ENCODE measurements at regions not wholly inside any gene's neighbourhood (a gene's known extent, or its start where the extent isn't known, plus 50 kb on each side); places are given as distances from the start of the nearest gene placed in this dataset.

DNA sequence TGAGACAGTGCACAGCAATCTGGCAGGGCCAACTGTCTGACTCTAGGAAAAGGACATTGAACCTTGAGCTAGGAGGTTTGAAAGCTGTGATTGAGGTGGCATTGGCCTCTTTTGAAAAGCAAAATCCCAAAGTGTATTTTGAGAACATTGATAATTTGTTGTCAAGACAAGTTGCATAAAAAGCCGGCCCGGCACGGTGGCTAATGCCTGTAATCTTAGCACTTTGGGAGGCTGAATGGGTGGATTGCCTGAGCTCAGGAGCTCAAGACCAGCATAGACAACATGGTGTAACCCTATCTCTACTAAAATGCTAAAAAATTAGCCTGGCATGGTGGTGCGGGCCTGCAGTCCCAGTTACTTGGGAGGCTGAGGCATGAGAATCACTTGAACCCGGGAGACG is 331.6 kb downstream of the DUSP6 start:
- no peak for DNase-seq (ENCODE audit: low read depth in 2 of 2, low spot score in 1 of 2)

DNA sequence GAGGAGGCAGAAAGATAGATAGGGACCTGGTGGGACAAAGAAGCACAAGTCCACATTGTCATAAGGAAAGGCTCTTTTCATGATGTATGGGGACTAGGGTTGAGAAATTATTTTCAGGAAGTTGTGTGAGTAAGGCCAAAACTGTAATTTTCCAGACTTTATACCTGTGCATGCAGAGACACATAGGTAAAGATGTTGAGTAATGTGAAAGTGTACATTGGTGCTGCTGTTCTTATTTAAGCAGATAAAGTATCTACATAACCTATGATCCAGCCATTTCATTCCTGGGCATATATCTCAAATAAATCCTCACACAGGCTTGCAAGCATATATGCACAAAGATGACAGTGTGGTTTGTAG is 332.2 kb downstream of the DUSP6 start:
- no peak for DNase-seq (ENCODE audit: low read depth in 2 of 2, low spot score in 1 of 2)

GRCh38 chr12:89019439-89020120 is 332.7 kb downstream of the DUSP6 start:
- peak; percentile 45 to 47 for DNase-seq (ENCODE audit: low read depth in 2 of 2, low spot score in 1 of 2)

GRCh38 chr12:89016970-89017778 is 335.1 kb downstream of the DUSP6 start:
- no peak for DNase-seq (ENCODE audit: low read depth in 2 of 2, low spot score in 1 of 2)

DNA sequence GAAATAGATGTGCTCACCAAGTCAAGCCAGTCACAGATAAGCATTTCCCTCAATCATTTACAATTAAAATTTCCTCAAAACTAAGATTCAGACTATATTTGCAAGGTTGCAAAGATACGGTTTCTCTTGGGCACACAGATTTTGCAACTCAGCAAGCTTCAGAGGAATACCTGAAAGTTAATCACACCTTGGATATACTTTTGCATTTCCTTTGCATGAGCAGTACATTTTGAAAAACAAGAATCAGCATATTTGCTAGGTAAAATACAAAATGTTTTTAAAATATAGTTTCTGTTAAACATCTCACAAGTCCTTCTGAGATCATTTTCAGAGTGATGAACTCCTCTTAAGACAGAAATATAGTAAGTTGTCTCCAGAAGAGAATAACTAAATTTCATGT is 336.9 kb downstream of the DUSP6 start:
- DNase-seq (ENCODE audit: low read depth in 2 of 2, low spot score in 1 of 2): no peak

- DNase-seq (ENCODE audit: low read depth in 2 of 2, low spot score in 1 of 2): no peak
Measured at GRCh38 chr12:88998421-88998820, 353.9 kb downstream of the DUSP6 start.

- no peak for DNase-seq (ENCODE audit: low read depth in 2 of 2, low spot score in 1 of 2)
Measured at GRCh38 chr12:88996200-88996788, 356.0 kb downstream of the DUSP6 start.

- DNase-seq (ENCODE audit: low read depth in 2 of 2, low spot score in 1 of 2): no peak
Measured at GRCh38 chr12:88994971-88995370, 357.3 kb downstream of the DUSP6 start.

DNA sequence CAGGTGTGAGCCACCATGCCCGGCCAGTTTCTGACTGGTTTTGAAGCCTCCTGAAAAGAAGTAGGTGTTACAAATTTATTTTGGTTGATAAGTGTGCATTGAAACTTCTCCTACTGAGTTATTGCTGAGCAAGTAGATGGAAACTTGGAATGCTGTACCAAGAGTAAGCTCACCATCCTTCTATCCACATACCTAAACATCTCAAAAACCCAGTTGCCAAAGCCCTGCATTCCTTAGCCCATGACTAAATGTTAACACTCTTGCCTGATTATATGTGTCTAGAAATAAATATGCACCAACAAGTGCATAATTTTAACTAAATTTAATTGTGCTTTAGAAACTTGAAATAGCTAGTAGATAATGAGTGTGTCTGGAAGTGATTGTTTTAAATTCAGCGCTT is 357.8 kb downstream of the DUSP6 start:
- no peak for DNase-seq (ENCODE audit: low read depth in 2 of 2, low spot score in 1 of 2)

DNA sequence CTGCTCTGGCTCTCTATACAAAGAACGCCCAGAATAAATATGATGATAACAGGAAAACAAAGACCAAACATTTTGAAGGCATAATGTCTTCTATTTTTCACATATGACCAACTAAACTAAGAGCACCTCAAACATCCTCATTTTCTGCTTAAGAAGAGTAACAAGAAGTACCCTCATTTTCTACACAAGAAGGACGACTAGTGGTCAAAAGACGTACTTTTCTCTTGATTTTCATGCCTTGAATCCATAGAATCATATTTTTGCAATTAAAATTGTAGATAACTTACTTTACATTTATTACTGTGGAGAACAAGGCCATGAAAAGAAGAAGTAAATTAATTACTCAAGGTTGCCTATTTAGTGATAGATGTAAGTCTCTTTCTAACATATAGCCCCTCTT is 358.6 kb downstream of the DUSP6 start:
- DNase-seq (ENCODE audit: low read depth in 2 of 2, low spot score in 1 of 2): no peak

DNA sequence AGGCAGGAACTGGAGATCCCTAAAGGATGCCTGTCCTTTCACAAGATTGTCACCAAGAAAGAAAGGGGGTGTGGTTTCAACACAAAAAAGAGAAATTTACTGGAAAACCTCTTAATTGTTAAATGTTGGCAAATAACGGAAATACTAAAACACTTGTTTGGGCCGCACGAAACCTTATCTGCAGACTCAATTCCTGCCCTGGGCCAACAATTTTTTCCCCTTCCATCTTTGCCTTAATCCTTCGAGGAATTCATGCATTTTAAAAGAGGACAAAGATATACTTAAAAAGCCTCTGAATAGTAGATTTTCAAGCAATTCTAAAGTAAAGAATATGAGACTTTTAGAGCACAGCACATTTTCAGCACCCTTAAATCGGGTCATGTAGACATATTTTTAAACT is 366.2 kb downstream of the DUSP6 start:
- no peak for DNase-seq (ENCODE audit: low read depth in 2 of 2, low spot score in 1 of 2)

DNA sequence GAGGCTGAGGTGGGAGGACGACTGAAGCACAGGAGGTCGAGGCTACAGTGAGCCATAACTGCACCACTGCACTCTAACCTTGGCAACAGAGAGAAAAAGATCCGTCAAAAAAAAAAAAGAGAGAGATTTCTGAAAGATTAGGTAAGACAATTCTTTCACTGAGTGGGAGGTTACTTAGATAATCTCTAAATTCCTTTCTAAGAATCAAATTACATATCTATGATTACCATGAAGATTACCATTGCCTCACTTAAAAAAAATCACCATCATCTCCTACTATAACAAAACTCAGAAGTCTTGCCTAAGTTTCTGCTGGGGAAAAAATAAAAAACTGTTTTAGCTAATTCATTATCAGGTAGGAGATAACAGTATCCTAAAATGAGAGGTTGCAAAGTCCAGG is 366.7 kb downstream of the DUSP6 start:
- no peak for DNase-seq (ENCODE audit: low read depth in 2 of 2, low spot score in 1 of 2)

DNA sequence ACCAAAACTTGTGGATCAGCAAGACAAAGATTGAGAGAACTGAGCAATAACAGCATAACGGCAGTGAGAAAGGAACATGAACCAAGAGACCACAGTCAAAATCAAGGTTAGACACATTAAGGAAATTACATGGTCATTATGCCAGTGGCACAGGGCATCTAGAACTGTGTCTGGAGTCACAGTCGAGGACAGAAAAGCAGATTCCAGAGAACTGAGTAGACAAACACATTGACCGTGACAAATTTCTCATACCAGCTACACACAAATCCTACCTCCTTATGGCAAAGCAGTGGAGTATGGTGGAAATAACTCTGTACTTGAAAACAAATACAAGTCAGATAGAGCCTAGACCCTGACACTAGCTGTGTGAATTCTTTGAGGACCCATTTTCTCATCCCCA is 367.3 kb downstream of the DUSP6 start:
- no peak for DNase-seq (ENCODE audit: low read depth in 2 of 2, low spot score in 1 of 2)

- DNase-seq (ENCODE audit: low read depth in 2 of 2, low spot score in 1 of 2): no peak
Measured at GRCh38 chr12:88982694-88983093, 369.6 kb downstream of the DUSP6 start.

- DNase-seq (ENCODE audit: low read depth in 2 of 2, low spot score in 1 of 2): no peak
Measured at GRCh38 chr12:88977115-88977514, 375.2 kb downstream of the DUSP6 start.

- DNase-seq (ENCODE audit: low read depth in 2 of 2, low spot score in 1 of 2): no peak
Measured at GRCh38 chr12:88973998-88974397, 378.3 kb downstream of the DUSP6 start.

DNA sequence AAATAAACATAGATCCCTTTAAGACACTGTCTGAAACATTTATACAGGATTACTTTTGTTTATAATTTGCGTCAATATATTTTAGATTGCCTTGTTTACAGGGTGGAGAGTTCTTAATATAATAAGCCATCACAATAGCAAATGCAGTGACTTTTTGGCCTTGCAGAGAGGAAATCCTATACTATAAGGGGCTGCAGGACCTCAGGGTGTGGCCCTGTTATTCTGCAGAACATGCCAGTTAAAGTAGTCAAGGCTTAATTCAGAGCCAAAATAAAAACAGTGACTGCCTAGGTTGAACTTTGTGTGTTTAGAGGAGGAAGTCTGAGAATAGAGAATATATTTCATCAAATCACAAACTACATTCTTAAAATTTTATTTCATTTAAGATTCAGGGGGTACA is 381.6 kb downstream of the DUSP6 start:
- DNase-seq (ENCODE audit: low read depth in 2 of 2, low spot score in 1 of 2): no peak

DNA sequence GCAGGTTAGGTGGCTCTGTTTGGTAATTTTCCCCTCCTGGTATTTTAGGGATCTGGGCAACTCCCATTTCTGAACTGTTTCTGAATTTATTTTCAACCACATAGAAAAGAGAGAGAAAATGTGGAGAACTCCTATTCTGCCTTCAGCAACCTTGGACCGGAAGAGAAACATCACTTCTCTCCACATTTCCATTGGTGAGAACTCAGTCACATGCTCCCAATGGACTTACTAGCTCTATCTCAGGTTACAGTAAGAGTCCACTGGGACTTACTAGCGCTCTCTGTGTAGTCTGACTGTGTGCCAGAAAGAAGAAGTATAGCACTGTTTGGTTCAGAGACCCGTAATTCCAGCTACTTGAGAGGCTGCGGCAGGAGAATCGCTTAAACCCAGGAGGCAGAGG is 383.2 kb downstream of the DUSP6 start:
- no peak for DNase-seq (ENCODE audit: low read depth in 2 of 2, low spot score in 1 of 2)

DNA sequence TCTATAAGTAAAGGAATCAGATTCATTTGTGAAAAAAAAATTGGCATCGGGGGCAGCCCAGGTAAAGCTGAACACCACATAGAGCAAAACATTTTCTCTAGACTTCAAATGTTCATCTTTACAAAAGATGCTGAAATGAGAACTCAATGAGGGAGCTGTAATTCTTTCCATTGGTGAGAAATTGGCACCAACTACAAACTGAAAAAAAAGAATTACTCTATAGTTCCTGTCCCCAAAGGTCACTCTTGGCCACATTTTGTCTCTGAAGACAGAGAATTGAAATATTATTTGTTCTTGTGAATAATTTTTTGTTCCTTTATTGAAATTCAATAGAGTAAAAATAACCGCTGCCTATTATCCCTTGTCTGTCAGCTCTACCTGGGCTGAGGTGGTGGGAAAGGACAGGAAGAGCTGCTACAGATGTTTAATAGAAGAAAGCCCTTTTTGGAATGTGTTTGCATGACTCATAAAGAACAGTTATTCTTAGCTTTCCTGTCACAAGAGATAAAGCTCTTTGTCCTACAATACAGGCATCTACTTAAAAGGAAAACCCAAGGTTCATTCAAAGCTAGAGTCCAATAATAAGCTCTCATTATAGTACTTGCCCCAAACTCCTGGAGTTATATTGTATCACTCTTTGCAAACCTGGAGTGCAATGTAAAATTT is 380.1 kb upstream of the KITLG start:
- DNase-seq (ENCODE audit: low read depth in 2 of 2, low spot score in 1 of 2): no peak

GRCh38 chr12:88958946-88959345 is 378.7 kb upstream of the KITLG start:
- no peak for DNase-seq (ENCODE audit: low read depth in 2 of 2, low spot score in 1 of 2)

GRCh38 chr12:88958153-88958552 is 377.9 kb upstream of the KITLG start:
- DNase-seq (ENCODE audit: low read depth in 2 of 2, low spot score in 1 of 2): no peak

DNA sequence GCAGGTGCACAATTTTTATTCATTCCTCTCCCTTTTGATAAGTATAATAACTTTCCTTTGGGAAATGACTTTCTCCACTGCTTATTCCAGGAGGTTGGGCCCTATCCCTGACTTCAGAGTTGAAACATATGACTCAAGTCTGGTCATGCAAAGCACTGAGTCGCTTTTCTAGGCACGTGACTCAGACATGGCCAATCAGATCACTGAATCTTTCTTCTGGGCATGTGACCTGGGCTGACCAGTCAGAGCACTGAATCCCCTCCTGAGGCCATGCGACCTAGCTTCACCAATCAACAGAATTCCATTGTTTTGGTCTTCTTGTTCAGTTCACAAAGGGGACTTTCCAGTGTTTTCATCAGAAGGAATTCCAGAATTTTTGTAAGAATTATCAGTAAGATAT is 377.1 kb upstream of the KITLG start:
- no peak for DNase-seq (ENCODE audit: low read depth in 2 of 2, low spot score in 1 of 2)
